ENCODE measurements at regions not wholly inside any gene's neighbourhood (a gene's known extent, or its start where the extent isn't known, plus 50 kb on each side); places are given as distances from the start of the nearest gene placed in this dataset.

DNA sequence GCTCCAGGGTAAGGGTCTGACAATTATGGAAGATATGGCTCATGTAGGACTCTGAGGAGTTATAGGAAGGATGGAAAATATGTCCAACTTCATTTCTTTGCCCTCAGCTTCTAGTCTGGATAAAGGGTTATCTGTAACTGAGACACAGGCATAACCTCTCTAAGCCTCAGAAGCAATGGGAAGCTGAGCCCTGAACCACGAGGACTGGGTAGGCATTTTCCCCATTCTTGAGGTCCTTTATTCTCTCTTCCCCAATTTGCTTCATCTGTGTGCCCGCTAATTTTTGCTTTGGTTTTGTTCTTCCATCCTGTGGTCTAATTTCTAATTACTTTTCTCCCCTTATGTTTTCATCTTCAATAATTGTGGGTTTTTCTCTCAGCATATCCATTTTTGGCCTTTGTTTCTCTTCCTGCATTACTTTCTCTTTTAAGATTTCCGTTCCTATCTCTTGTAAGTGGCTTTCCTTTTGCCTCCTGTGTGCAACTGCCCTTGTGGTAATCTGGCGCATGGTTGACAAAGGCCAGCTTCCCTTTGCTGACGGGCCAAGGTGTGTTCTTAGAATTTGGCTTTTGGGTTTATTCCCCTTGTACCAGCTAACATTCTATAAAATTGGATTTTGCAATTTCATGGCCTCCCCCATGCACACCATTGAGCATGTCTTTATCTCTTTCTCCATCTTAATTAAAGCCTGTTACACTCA is 343.8 kb downstream of the TXNL1 start:
- H3K27ac Mint-ChIP-seq (ENCODE audit: unreplicated experiment) = no peak overlapping the region
- no peaks in the 10 kb centered on the region for H3K9me3 Mint-ChIP-seq (ENCODE audit: low read depth)
- TF ChIP-seq CTCF (IDR thresholded peaks at IDR 0.05) = no peak

GRCh38 chr18:56291294-56291693 is 347.1 kb downstream of the TXNL1 start:
- no peak for DNase-seq (ENCODE audit: low spot score)
- Mint-ChIP-seq H3K4me3 (ENCODE audit: unreplicated experiment) (no peak overlapping the region), H3K36me3 (ENCODE audit: low read depth) (no peaks in the 10 kb centered on the region), H3K9me3 (ENCODE audit: low read depth) (no peaks in the 10 kb centered on the region), H3K4me1 (ENCODE audit: low read depth) (peaks cover 22% of the 10 kb centered on the region), H3K27ac (ENCODE audit: unreplicated experiment) (peak overlapping the region; percentile 57), H3K27me3 (ENCODE audit: low read depth) (no peaks in the 10 kb centered on the region)
- no peak for TF ChIP-seq CTCF (IDR thresholded peaks at IDR 0.05)

More for the DNA sequence above, 343.8 kb downstream of the TXNL1 start:
- DNase-seq (ENCODE audit: low spot score) = no peak
- H3K4me3 Mint-ChIP-seq (ENCODE audit: unreplicated experiment) = no peak overlapping the region
- peaks cover 26% of the 10 kb centered on the region for H3K4me1 Mint-ChIP-seq (ENCODE audit: low read depth)
- H3K27me3 Mint-ChIP-seq (ENCODE audit: low read depth) = no peaks in the 10 kb centered on the region
- H3K36me3 Mint-ChIP-seq (ENCODE audit: low read depth) = no peaks in the 10 kb centered on the region

DNA sequence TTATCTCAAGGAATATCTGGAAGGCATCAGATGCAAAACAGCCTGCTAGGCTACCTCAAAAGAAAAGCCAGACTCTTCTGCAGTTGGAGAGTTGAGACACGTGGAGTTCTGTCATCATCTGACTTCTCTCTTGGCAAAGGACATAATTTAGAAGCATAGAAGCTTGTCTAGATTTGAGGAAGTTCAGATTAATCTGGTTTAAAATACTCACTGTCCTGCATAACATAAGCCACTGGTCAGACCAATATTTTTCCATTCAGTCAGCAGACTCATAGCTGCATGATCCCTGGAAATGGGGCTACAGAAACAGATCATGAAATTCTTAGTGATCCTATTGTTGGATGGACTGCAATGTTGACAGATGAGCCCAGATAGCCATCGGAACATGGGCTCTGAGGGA is 349.0 kb downstream of the TXNL1 start:
- H3K27ac Mint-ChIP-seq (ENCODE audit: unreplicated experiment) = no peak overlapping the region
- no peak overlapping the region for H3K4me3 Mint-ChIP-seq (ENCODE audit: unreplicated experiment)
- peaks cover 33% of the 10 kb centered on the region for H3K4me1 Mint-ChIP-seq (ENCODE audit: low read depth)
- H3K9me3 Mint-ChIP-seq (ENCODE audit: low read depth) = no peaks in the 10 kb centered on the region
- no peaks in the 10 kb centered on the region for H3K27me3 Mint-ChIP-seq (ENCODE audit: low read depth)
- H3K36me3 Mint-ChIP-seq (ENCODE audit: low read depth) = no peaks in the 10 kb centered on the region
- no peak for DNase-seq (ENCODE audit: low spot score)
- TF ChIP-seq CTCF (IDR thresholded peaks at IDR 0.05) = no peak

- H3K36me3 Mint-ChIP-seq (ENCODE audit: low read depth) = no peaks in the 10 kb centered on the region
- no peaks in the 10 kb centered on the region for H3K9me3 Mint-ChIP-seq (ENCODE audit: low read depth)
- H3K4me1 Mint-ChIP-seq (ENCODE audit: low read depth) = peaks cover 33% of the 10 kb centered on the region
- no peak overlapping the region for H3K4me3 Mint-ChIP-seq (ENCODE audit: unreplicated experiment)
- TF ChIP-seq CTCF (IDR thresholded peaks at IDR 0.05) = no peak
- no peak overlapping the region for H3K27ac Mint-ChIP-seq (ENCODE audit: unreplicated experiment)
- no peaks in the 10 kb centered on the region for H3K27me3 Mint-ChIP-seq (ENCODE audit: low read depth)
- DNase-seq (ENCODE audit: low spot score) = no peak
Measured at GRCh38 chr18:56286775-56287325, 351.5 kb downstream of the TXNL1 start.

- no peak for DNase-seq (ENCODE audit: low spot score)
- Mint-ChIP-seq H3K27me3 (ENCODE audit: low read depth) (no peaks in the 10 kb centered on the region), H3K4me3 (ENCODE audit: unreplicated experiment) (no peak overlapping the region), H3K9me3 (ENCODE audit: low read depth) (no peaks in the 10 kb centered on the region), H3K4me1 (ENCODE audit: low read depth) (peaks cover 20% of the 10 kb centered on the region), H3K27ac (ENCODE audit: unreplicated experiment) (peak overlapping the region; percentile 20), H3K36me3 (ENCODE audit: low read depth) (no peaks in the 10 kb centered on the region)
- TF ChIP-seq CTCF (IDR thresholded peaks at IDR 0.05) = no peak
Measured at GRCh38 chr18:56285387-56286065, 352.9 kb downstream of the TXNL1 start.
